NCI-H1417 (cell line): ENCODE measurements at regions not wholly inside any gene's neighbourhood (a gene's known extent, or its start where the extent isn't known, plus 50 kb on each side); places are given as distances from the start of the nearest gene placed in this dataset.
"Not testable (repeated sequence)": the region's sequence is repeated elsewhere in the genome, so short reads cannot be mapped to it uniquely, and the experiment has no call there.

ENCODE experiments used
- DNase-seq, 3 experiments: peaks; one replicate each; lab custom pipeline; 2025; lab: John Stamatoyannopoulos, UW

DNA sequence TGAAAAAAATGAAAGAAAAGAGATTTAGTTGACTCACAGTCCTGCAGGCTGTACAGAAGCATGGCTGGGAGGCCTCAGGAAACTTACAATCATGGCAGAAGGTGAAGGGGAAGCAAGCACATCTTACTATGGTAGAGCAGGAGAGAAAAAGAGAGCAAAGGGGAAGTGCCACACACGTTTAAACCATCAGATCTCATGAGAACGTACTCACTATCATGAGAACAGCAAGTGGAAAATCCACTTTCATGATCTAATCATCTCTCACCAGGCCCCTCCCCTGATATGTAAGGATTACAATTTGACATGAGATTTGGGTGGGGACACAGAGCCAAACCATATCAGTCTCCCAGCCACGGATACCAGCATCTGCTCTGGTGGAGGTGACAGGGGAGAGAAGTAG lies 50.8 kb upstream of the CPOX start:
- DNase-seq: no peak

DNA sequence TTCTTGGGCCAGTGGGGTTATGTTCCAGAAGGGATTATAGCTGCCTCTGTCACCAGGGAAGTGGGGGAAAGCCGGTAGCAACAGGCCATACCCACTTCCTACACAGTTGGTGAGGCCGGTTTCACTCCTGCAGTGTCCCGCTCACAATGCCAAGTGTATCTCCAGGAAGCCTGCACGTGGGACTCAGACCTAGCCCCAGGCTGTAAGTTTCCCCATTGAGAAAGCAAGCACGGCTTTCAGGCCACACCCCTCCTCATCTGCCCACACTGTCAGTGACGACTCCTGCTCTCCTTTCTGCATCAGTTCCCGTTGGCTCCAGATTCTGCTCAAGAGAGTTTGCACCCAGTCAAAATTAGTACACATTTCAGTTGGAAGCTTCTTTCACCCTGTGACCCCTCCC lies 51.6 kb upstream of the CPOX start:
- peak in 1 of 3 experiments; percentile 3 for DNase-seq

DNA sequence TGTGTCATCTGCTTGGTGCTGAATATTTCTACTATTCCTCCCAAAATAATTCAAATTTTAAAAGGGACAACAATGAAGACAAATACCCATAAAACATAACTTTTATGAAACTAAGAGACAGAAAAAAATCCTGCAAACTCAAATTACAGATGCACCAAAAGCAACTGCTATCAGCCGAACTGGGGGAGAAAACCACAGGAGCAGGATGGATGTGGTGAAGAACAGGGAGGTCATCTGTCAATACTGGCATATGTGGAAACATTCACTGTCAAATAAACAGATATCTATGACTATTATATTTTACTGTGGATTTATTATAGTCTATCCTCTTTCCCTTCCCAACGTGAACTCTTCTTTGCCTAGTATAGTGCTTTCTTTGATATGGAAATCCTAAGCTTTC lies 53.3 kb upstream of the CPOX start:
- DNase-seq: no peak

DNA sequence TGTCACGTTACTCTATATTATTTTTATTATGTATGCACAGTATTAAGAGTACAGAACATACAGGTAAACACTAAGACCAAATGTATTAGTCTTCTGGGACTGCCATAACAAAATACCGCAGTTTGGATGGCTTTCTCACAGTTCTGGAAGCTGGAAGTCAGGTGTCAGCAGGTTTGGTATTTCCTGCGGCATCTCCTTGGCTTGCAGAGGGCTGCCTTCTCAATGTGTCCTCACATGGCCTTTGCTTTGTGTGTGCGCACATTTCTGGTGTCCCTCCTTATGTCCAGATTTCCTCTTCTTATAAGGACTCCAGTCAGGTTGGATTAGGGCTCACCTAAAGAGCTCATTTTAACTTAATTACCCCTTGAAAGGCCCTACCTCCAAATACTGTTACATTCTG lies 53.8 kb upstream of the CPOX start:
- no peak for DNase-seq

DNA sequence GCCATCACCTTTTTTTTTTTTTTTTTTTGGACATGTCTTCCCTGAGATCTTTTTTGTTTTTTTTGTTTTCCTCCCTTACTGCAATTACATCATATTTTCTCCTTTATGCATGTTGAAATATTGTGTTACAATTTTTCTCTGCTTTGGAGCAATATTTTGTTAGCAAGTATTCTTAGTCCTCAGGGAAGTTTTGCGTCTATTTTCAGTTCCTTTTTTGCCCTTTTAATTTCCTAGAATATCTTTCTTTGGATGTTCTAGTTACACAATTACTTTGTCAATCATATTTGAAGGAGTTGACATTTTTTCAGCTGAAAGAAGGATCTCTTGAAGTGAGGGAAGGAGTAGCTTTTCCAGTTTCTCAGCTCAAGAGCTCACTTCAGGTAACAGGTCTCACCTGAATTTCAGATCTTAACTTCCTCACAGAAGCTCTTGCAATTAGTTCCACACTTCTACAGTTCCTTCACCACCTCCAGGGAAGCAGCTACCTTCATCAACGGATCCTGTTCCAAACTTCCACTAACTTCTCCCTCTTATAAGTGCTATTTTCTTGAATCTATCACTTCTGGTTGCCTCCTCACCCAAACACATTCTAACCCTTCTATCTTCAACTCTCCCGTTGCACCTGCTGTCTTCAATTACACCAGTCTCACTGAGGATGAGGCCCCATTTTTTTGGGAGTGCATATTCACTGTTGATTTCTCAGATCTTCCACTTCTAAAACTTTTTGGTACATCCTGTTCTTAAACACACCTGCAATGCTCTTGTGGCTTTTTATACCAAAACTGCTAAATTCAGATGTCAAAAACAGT lies 57.8 kb upstream of the CPOX start:
- DNase-seq: no peak

DNA sequence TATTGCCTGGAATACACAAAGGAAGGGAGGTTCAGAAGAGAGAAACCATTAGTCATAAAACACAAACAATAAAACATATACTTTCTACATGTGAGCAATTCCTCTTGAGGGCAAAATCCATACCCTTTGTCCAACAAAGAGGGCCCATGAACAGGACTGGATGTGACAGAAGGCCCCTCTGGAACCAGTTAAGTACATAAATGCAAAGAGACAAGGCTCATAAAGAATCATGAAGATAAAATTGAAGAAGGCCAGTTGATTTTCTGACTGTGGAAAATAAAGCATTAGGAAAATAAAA lies 58.3 kb upstream of the CPOX start:
- no peak for DNase-seq

DNA sequence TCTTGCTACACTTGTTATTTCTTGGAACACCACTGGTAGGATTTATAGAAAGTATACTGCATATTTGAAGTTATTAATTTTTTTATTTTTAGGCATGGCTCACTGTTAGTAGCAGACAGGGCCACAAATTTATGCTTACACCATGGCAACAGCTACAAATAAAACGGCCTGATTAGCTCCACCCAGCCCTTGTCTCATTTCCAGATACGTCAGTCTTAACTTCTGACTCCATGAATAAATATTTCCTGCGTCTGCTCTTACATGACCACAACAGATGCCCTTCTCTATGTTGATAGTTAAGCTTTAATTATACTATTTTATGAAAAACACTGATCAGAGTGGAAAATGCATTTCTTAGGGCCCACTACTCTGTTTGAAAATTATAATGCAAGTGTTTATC lies 62.3 kb upstream of the CPOX start:
- no peak for DNase-seq

DNA sequence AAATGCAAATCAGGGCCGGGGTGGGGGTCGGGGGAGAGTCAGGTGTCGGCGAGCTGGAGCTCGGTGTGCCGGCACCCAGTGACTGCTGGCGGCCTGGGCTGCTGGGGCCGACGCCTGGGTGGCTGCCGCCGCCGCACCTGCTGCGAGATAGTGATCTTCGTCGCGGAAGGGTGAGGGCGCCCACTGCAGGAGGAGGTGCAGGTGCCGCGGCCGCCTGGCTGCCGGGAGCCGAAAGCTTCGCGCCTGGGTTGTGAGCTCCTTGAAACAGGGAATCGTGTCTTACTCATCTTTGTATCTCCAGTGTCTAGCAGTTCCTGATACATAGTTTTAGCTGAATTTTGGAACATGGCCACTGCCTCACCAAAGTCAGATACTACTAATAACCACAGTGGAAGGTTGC lies 64.0 kb upstream of the CPOX start:
- peak in 1 of 3 experiments; percentile 8 for DNase-seq

DNA sequence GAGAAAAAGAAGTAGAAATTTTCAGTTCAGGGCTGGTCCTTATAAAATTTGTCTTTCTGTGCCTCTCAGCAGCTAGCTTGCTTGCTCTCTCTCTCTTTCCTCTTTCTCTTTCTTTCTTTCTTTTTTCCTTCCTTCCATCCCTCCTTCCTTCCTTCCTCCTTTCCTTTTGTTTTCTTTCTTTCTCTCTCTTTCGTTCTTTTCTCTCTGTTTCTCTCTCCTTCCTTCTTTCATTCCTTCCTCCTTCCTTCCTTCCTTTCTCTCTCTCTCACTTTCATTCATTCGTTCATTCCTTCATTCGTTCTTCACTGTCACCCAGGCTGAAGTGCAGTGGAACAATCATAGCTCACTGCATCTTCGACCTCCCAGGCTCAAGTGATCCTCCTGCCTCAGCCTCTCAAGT lies 69.3 kb upstream of the CPOX start:
- no peak for DNase-seq

DNA sequence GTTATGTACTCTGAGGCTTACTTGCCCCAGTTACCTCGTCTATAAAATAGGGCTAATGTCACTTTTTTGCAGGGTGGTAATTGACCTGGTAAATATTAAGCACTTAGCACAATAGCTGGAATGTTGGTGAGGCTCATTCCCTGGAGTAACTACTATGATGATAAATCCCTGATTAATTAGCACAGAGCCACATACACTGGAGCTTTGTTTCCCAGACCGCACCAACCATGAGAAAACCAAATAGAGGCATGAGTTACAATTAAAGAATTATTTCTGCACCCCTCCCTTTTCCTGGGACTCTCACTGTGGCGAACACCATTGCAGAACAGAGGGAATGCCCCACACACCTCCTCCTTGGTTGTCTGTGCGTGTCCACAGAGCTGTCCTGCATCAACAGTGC lies 76.6 kb upstream of the CPOX start:
- DNase-seq: no peak

DNA sequence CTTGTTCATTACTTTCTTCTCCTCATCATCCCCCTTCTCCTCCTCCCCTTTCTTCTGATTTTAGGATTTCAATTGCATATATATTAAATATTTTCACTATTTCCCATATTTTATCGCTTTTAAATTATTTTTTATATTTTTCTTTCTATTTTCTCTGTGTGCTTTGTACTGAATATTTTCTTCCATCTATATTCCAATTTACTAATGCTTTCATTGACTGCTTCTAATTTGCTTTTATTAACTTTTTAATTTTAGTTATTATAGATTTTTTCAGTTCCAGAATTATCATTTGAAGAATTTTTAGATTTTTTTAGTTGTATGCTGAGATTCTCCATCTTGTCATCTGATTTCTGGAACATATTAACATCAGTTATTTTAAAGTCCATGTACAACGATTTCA lies 83.2 kb upstream of the ST3GAL6 start:
- no peak for DNase-seq

DNA sequence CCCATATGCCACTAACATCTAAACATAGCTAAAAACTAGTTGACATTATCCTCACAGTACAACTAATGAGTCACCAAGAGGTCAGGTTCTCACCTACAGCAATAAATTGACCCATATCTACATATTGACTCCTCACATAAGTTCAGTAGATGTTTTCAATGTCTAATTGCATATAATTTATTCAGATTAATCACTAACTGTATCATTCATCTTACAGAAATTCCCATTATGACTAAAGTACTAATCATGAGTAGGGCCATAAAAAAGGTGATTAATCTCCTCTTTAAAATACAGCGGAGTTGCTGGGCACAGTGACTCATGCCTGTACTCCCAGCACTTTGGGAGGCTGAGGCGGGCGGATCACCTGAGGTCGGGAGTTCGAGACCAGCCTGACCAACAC lies 82.4 kb upstream of the ST3GAL6 start:
- no peak for DNase-seq

DNA sequence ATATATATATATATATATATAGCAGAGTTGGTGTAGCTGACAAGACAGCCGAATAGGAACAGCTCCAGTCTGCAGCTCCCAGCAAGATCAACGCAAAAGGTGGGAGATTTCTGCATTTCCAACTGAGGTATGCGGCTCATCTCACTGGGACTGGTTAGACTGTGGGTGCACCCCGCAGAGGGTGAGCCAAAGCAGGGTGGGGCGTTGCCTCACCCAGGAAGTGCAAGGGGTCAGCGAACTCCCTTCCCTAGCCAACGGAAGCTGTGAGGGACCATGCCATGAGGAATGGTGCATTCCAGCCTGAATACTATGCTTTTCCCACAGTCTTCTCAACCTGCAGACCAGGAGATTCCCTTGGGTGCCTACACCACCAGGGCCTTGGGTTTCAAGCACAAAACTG lies 81.7 kb upstream of the ST3GAL6 start:
- DNase-seq: no peak

DNA sequence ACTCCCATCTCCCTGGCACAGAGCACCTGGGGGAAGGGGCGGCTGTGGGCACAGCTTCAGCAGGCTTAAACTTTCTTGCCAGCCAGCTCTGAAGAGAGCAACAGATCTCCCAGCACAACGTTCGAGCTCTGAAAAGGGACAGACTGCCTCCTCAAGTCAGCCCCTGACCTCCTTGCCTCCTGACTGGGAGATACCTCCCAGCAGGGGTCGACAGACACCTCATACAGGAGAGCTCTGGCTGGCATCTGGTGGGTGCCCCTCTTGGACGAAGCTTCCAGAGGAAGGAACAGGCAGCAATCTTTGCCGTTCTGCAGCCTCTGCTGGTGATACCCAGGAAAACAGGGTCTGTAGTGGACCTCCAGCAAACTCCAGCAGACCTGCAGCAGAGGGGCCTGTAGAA lies 80.7 kb upstream of the ST3GAL6 start:
- not testable (repeated sequence) for DNase-seq

DNA sequence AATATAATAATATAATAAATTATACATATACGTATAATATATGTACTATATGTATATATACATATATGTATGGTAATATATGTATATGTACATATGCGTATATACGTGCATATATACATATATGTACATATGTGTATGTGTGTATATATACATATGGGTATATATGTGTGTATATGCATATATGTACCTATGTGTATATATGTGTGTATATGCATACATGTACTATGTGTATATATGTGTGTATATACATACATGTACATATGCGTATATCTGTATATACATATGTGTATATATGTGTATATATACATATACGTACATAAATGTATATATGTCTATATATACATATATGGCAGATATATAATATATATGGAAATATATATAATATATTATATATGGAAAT lies 74.8 kb upstream of the ST3GAL6 start:
- DNase-seq: no peak

DNA sequence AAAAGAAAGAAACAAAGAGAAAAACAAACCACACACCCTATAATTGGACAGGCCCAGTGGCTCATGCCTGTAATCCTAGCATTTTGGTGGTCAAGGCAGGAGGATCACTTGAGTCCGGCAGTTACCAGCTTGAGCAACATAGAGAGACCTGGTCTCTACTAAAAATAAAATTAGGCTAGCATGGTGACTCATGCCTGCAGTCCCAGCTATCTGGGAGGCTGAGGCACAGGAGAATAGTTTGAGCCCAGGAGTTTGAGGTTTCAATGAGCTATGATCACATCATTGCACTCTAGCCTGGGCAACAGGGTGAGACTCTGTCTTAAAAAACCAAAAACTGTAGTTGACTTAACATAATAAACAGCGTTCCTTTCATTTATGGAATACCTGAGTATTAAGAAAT lies 72.3 kb upstream of the ST3GAL6 start:
- no peak for DNase-seq

DNA sequence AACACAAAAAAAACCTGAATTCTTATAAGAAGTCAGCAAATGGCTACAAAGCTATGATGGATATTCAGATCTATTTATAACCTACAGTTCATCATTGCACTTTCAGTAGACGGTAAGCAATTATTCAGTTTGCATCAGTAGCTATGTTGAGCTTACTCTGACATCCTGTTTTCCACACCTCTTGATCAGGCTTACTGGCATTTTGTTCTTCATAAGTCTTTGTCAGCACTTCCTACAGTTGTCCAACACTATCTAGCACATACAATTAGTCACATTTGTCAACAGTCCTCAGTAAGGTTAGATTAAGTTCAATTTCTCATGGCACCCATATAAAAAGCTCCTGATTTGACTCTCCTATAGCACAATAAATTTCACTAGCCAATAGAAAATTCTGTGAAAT lies 71.2 kb upstream of the ST3GAL6 start:
- no peak for DNase-seq

DNA sequence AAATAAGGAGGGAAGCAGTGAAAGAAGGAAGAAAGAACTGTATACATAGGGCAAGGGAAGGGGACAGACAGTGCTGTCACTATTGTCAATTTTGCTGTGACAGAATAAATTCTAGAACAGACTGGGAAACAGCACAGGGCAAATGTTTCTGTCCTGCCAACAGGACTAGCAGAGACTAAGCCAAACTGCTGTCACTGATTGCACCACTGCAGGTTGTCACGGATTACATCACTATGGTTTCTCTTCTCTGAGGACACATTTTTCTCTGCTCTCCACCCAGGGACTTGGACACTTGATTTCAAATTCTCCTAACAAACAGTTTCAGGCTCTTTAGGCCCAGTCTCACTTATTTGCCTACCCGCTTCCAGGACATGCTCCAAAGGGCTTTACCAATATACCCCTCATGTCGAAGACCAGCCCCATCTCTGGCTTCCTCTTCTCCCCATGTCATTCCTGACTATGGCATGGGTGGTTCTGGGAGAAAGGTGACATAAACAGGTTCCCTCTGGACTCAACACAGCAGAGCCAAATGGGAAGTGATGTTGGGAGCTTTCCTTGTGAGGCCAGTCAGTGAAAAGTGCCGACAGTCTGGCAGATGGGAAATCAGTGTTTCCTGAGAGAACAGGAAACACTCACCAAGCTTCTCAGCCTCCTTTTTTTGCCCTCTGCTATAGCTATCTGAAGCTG lies 70.2 kb upstream of the ST3GAL6 start:
- no peak for DNase-seq

DNA sequence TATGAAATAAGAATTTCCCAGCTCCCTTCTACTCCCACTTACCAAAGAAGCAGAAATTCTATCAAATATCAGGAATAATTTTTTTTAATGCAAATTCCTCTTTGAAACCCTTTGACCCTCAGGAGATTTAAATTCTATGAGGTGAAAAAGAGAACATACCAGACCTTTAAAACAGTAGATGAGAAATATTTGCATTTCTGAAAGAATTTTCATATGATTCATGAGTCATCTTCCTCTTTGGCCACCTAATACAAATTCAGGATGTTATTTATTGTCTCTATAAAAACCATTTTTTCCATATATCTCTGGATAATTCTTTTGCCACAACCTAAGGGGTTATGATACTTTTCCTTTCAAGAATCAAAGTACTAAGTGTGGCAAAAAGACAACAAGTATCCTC lies 67.3 kb upstream of the ST3GAL6 start:
- no peak for DNase-seq

DNA sequence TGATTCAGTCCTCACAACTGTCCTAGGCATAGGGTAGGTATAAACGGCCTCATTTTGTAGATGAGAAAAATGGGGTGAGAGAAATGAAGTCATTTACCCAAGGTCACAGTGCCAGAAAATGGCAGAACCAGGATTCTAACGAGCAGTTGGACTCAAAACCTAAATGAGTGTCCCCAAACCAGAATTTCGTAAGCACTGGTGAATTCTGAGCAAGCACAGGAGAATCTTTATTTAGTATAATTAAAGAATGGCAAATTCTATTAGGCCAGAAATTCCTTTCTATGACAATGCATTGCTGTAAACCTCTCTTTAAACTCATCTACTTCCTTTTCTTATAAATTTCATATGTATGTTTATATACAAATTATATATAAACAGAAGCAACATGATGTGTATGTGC lies 66.8 kb upstream of the ST3GAL6 start:
- not testable (repeated sequence) for DNase-seq

DNA sequence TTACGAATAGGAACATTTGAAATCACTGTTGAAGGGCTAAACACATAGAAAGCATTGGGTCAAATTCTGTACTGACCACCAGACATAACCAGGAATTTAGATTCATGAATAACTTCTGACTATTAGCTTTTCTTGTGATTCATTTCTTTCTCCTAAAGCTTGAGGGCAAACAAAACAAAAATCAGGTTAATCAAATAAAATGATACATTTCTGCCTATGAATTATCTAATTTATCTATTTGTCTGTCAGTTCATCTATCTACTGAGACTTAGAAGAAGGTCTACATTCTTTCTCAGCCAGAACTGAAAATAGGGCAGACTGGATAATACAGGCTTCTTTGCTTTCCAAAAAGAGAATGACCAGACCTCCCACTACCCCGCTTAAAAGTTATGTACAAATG lies 65.9 kb upstream of the ST3GAL6 start:
- DNase-seq: no peak

DNA sequence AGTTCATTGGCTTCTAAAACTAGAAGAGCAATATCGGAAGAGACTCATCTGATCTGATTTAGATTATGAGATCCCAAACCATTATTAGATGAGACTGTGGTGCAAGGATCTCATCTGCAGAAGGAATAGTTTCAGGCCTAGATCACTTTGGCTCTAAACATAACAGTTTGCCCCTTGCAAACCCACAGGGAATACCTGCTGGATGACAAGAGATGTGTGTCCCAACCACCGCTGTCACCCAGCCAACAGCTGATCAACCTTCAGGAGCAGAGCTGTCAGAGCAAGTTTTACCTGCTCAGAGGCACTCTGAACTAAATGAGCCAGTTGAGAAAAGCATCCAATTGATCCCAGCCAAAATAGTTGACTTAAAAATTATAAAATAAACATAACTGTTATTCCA lies 64.0 kb upstream of the ST3GAL6 start:
- no peak for DNase-seq

DNA sequence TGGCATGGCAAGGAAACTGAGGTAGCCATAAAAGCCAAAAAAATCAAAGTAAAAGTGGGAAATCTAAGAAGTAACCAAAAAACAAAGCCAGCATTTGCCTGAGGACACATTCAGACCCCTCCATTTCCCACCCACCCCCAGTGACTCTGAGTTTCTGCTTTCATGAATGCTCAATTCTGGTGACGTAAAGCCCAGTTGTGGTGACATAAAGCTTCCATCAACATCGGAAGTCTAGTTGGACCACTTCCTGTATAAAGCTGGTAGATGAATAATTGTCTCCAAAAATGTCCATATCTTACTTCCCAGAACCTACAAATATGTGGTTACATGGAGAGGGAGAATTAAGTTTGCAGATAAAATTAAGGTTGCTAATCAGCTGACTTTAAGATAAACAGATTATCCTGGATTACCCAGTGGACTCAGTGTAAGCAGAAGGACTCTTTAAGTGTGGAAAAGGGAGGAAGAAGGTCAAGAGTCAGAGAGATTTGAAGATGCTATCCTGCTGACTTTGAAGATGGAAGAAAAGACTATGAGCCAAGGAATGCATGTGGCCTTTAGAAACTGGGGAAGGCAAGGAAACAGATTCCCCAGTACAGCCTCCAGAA lies 62.0 kb upstream of the ST3GAL6 start:
- DNase-seq: no peak

DNA sequence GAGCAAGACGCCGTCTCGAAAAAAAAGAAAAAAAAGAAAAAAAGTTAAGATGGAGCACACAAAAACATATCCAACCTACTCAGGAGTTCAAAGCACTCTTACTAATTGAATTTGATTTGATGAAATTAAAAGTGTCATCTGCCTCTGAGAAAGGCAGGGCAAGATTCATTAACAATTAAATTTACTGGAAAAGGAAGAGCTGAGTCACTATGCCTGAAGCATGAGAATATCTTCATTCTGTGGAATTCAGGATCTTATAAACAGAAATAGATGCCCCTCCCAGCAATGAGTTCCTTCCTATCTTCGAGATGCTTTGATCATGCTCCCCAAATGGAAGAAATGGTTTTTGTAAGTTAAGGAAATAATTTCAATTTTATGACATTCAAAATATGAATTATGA lies 61.0 kb upstream of the ST3GAL6 start:
- no peak for DNase-seq
